ENCODE measurements at regions not wholly inside any gene's neighbourhood (a gene's known extent, or its start where the extent isn't known, plus 50 kb on each side); places are given as distances from the start of the nearest gene placed in this dataset.

- TF ChIP-seq CTCF (conservative IDR thresholded peaks at IDR 0.05) (no peak), EZH2 (IDR thresholded peaks at IDR 0.05; ENCODE audit: low read depth) (no peak)
These were observed 535.4 kb upstream of the RAB6C start for GRCh38 chr2:129443865-129444739.
